NCI-H446 treated with DMSO at 0.1 percent for 48 hours (cell line): ENCODE measurements at regions not wholly inside any gene's neighbourhood (a gene's known extent, or its start where the extent isn't known, plus 50 kb on each side); places are given as distances from the start of the nearest gene placed in this dataset.

ENCODE experiments used
- DNase-seq: peaks from one replicate; lab custom pipeline; 2025; lab: John Stamatoyannopoulos, UW

DNA sequence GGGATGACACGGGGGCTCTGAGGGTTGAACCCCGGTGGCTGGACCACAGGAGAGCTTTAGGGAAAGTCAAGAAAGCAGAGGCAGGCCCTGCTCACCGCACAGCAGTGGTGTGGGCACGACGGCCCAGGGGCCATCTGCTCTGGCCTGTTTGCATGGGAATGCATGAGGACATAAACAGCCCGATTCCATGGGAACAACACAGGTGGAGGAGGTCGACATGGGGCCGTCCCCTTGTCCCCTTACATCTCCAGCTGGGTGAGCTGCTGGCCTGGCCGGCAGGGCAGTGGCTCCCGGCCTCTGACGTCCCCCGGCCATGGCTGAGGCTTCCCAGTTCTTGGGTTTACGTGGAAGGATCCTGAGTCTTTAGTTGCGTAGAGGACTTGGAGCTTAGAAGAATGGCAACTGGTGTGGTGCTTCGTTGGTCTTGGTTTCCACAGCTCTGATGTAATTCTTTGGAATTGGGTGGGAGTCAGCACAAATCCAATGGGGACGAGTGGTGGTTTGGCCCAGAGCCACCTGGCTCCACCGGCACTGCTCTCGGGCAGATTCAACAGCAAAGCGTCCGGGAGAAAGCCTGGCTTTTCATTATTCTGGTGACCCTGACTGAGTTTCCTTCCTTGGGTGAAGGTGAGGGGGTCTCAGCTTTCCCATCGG is 98.3 kb upstream of the HDAC4 start:
- no peak for DNase-seq

DNA sequence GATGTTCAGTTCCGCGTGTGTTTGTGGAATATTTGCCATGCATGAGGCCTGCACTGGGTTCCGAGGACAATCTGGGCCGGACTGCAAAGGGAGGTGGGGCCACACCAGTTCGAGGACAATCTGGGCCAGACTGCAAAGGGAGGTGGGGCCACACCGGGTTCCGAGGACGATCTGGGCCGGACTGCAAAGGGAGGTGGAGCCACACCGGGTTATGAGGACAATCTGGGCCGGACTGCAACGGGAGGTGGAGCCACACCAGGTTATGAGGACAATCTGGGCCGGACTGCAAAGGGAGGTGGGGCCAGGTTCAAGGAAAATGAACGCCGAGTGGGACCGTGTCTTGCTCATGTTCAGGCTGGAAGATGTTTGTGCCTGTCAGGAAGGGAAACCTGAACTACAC is 97.8 kb upstream of the HDAC4 start:
- DNase-seq, result no peak

DNA sequence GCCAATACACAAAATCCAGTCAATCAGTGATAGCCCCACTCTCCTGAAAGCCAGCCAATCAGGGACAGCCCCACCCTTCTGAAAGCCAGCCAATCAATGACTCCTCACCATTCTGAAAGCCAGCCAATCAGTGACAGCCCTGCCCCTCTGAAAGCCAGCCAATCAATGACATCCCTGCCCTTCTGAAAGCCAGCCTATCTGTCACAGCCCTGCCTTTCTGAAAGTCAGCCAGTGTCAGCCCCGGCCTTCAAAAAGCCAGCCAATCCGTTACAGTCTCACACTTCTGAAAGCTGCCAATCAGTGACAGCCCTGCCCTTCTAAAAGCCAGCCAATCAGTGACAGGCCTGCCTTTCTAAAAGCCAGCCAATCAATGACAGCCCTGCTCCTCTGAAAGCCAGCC is 95.9 kb upstream of the HDAC4 start:
- DNase-seq, result no peak

DNA sequence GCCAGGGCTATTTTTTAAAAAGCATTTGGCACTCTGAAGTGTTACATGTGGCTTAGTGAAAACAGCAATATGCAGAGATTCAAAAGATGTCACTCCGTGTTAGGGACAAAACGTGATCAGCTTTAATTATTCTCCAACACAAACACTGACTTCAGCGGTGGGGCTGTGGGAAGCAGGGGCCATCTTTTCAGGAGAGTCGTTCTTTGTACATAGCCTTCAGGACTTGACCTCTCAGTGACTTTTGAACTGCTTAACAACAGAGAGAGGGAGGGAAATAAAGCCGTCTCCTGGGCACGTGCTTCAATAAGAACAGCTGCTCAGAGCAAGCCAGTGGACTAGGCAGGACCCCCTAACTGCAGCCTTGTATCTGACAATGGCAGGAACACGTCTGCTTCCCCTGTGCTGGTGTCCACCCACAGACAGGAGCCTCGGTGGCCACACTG is 95.0 kb upstream of the HDAC4 start:
- DNase-seq, result no peak

DNA sequence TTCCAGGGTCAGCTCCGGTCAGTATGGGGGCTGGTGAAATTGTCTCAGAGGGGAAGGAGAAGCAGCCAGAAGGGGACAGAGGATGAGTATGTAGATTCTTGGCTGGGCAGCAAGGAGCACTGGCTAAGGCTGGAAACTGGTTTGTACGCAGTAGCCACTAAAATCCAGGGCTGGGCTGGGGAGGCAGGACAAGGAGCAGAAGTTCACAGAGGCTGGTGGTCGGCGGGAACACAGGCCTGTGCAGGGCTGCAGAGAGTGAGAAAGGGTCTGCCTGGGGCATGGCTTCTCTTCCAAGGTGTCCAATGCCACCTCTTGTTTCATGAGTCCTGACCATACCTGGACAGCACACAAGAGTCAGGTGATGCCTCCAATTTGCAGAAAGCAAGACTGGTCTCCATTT is 94.4 kb upstream of the HDAC4 start:
- DNase-seq, result no peak

DNA sequence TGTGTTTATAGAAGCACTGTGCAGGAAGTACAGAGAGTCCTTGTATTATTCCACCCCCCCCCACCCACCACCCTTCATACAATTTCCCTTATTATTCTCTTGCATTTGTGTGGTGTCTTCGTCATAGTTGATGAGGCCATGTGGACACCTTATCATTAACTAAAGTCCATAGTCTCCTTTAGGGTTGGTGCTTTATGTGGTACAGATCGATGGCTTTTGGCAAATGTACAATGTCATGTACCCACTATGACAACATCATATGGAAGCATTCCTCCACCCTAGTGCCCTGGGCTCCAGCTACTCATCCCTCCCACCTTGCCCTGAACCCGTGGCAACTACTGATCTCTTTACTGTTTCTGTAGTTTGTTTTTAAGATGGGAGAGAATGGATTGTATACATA is 93.8 kb upstream of the HDAC4 start:
- no peak for DNase-seq

DNA sequence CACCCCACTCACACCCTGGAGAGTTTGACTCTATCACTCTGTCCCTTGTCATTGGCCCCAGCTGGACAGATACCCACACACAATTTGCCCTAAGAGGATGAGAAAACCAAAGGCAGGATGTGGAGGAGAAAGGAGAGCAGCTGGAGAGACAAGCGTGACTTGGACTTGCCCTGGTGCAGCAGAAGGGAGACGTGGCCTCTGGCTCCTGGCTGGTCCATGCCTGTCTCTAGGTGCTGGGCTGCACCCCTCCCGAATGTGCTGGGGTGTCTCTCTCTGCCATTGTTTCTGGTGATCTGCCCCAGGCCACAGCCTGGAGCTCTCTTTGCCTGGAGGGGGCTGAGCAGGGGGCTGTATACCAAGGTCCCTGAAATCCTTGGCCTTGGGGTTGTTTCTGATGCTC is 88.7 kb upstream of the HDAC4 start:
- DNase-seq, result no peak

DNA sequence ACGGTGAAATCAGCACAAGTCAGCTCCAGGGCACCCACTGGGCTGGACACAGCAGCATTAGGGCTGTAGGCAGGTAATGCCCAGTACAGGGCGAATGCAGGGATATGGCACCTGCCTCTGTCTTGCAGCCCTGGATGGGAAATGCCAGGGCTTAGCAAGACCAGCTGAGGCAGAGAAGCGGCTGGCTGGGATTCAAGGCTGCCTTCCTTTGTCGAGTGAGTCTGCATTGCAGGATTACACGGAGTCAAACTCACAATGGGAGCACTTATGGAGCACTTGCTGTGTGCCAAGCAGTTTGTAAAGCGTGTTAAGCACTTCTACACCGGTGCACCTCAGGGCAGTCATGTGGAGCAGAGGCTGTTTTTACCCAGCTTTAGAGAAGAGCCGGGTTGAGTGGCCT is 87.3 kb upstream of the HDAC4 start:
- DNase-seq, result no peak

DNA sequence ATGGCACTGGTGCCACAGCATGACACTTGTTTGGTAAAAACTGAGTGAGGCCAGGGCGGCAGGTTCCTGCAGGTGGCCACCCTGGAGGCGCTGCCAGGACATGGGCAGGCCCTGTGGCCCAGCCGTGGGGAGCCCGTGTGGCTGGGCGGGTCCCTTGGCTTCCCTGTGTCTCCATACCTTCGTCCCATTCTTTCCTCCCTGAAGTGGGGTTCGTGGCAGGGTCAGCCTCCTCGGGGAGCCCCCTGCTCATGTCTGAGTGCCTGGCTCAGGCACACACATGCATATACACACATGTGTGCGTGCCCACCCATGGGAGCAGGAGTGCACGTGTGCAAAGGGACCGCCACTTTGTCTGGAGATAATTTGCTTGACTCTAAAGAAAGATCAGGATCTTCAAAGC is 86.5 kb upstream of the HDAC4 start:
- no peak for DNase-seq

DNA sequence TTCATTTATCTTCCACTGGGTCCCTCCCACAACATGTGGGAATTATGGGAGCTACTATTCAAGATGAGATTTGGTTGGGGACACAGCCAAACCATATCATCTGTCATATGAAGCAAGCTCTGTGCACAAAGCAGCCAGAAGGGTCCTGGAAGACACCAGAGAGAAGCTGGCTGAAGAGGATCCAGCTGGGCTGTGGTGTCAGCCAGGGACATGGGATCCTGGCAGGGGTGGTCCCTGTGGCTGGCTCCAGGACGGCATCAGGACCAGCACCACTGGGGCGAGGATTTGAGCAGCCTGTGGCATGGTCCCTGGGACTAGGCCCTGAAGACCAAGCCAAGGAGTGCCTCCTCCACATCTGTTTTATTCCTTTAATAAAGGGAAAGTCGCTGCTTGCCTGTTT is 84.8 kb upstream of the HDAC4 start:
- DNase-seq, result no peak

DNA sequence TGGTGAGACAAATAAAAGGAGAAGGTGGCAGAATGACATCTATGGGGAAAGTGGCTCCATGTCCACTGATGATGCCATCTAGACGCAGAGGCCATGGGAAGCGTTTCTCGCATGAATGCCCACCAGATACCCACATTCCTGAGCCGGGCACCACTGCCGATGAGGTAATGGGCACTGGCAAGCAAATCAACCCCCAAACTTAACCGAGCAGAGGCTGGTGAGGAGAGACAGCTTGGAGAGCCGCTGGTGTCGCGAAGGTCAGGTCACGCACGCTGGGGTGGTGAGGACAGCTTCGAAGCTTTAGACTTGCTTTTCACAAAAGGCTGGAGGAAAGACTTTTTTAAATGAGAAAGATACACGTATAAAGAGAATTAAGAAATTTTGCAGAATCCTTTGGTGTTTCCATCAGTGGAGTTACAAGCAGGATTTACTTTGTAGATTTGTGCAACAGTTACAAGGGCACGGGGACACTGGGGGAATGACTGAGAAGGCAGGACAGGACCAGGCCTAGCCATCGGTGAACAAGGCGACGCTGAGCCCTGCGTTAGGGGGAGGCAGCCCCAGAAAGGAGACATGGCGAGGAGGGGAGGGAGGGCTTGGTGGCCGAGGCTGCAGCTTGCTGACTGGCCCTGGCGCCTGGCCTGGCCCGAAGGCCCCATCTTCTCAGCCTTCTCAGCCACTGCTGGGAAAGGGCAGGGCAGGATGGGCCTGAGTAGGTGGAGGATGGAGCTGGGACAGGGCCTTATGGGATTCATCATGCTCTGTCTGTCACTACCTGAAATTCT is 83.9 kb upstream of the HDAC4 start:
- no peak for DNase-seq

DNA sequence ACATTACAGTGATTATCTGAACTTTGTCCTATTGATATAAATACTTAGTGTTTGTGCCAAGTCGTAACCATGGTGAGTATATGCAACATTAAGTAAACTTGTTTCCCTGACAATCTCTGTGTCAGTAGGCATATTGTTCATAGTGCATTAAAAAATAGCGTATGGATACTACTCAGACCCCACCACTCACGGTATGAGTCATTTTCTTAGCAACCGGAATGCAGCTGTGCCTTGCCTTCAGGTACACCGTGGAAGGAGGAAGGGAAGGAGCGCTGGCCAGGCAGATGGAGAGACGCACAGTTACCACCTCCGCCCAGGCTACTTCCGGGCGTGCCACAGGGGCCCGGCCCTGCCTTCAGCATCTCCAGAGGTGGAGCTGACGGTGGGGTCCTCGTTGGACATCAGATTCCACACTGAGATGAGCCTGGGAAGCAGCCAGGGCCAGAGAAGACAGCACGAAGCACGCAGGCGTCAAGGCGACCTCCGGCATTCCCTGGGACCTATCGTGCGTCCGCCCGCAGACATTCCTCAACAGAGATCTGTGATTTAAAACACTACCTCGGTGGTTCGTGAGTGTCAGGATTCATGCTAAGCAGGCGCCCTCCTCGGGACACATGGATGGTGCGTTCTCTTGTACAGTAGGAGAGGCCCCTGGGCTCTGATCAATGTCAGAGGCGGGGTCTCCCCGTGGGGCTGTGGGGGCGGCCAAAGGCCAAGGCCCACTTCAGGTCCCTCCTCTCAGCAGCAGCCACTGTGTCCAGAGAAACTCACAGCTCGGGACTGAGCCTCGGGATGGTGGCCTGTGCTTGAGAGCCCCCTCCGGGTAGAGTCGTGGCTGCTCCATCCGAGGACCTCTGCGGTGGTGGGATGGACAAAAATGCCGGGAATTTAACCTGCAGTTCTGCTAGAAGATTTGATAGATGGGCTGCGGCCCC is 82.2 kb upstream of the HDAC4 start:
- DNase-seq, result no peak

DNA sequence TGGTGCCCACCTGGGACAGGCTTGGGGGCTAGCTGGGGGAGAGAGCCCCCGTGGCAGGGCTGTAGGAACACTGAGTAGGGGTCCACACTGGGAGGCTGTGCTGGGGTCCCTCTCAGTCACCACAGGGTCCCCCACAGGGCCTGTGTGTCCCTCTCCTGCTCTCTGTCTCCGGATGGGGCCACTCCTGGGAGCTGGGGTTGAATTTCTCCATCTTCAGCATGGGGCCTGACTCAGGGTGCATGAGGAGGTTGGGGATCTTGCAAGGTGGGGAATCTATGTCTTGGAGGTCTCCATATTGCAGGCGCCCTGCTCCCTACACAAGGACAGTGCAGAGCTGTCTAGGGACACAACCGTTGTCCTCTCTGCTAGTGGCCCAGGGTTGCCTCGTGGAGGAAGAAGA is 78.7 kb upstream of the HDAC4 start:
- DNase-seq, result no peak

DNA sequence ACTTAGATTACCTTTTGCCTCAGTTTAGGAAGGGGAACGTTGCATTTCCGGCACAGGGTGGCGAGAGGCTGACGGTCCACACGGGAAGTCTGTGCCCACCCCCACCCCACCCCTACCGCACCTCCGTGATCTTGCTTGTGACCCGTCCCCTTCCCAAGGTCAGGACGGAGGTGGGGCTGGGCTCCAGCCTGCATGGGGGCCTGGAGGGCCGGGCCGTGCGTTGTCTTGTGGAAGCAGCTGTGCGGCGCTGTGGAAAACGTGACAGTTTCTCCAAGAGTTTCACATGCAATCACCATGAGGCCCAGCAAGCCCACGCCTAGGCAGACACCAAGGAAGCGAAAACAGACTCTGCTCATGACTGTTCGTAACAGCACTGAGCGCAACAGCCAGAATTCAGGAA is 76.8 kb upstream of the HDAC4 start:
- no peak for DNase-seq

DNA sequence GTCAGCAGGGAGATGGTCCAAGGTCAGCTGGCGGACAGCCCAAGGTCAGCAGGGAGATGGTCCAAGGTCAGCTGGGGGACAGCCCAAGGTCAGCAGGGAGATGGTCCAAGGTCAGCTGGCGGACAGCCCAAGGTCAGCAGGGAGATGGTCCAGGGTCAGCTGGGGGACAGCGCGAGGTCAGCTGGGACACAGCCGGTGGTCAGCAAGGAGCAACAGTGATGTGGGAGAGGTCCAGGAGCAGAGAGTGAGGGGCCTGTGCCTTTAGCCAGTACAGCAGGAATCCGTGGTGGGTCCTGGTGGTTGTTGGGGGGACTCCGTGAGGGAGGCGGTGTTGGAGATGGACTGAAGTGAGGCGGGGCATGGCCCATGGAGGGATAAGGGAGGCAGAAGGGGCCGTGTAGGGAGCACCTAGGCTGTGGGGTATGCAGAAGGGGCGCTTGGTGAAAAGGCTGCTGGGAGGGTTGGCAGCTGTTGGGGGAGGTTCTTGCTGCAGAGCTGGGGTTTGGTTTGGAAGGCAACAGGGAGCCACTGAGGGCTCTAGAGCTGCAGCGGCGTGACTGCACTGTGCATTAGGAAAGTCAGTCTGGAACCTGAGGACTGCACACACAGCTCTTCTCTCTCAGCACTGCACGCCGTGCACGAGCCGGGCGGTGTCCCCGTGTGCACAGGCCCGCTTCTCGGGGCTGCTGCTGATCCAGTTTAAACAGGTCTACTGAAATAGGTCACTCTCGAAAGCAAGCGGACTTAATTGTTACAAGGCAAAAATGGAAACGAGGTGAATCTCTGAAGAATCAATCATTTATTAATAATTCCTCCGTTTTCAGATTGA is 76.2 kb upstream of the HDAC4 start:
- DNase-seq, result no peak

DNA sequence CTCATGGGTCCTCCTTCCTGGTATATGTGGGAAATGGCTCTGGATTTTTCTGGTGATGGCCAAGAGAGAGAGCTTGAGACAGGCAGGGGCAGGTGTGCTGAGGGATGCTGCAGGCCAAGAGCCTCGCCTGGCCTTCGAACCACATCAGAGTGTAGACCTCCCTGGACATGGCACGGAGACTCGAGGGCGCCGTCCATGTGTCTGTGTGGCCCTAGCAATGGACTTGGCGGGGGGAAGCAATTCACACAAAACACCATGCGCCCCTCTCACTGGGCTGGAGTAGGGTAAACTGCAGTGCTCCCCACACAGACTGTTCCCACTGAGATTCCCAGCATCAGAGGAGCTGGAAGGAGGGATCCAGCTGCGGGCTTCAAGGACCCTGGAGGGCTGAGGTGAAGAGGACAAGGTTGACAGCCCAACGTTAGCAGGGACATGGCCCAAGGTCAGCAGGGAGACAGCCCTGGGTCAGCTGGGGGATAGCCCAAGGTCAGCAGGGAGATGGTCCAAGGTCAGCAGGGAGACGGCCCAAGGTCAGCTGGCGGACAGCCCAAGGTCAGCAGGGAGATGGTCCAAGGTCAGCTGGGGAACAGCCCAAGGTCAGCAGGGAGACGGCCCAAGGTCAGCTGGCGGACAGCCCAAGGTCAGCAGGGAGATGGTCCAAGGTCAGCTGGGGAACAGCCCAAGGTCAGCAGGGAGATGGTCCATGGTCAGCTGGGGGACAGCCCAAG is 75.4 kb upstream of the HDAC4 start:
- no peak for DNase-seq

DNA sequence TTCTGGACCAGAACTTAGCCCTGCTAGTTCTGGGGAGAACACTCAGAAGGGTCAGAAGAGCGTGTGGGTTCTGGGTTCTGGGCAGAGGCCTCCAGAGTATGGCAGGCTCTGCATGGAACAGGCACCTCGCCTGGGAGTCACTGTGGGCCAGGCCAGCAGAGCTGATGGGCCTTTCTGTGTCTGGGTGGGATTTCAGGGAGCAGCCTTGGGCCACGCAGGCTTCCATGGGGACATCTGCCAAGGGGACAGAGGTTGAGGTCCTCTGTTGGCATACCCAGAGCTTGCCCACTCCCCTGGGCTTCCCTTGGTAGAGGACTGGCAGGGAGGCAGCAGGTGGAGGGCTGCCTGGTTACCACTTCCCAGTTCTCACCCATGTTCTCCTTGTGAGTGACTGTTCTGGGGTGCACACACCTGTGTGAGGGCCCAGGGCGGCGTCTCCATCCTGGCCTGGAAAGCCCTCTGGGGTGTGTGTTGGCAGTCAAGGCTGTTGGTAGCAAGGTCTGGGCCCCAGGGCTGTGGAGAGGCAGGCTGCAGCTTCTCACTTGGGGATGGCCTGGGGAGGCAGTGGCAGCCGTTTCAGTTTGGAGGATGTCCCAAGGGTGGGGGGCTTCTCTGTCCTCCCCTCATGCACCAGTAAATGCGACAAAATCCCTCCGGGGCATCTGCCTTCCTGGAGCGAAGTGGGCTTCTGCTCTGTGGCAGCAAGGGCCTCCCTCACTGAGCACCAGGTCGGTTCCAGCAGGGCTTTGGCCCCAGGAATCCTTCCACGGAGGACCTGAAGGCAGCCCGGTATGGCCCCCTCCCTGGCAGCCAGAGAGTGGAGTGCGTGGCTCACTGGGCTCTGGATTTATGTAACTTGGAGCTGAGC is 74.6 kb upstream of the HDAC4 start:
- DNase-seq, result no peak

DNA sequence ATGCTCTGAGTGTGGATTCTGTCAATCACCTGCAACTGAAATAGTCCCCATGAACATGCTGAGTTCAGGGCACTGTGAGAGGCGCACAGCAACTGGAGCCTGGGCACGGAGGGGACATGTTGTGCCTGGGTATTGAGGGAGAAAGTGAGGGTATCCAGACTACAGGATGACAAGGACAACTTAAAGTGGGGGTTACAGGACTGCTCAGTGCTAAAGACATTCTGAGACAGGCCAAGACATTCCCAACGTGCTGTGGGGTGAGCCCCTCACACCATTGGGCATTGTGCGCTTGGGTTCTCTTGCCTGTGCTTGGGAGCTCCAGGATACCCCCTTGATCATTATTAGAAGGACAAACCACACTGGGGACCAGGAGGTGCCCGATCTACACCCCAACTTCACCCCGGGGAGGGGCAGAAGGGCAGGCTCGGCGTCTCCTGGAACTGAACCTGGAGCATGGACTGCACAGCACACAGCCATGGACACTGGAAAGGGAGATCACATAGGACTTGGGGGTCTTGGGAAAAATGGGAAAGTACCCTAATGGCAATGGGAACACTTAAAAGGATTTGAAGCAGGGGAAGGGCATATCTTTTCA is 72.5 kb upstream of the HDAC4 start:
- DNase-seq, result no peak

DNA sequence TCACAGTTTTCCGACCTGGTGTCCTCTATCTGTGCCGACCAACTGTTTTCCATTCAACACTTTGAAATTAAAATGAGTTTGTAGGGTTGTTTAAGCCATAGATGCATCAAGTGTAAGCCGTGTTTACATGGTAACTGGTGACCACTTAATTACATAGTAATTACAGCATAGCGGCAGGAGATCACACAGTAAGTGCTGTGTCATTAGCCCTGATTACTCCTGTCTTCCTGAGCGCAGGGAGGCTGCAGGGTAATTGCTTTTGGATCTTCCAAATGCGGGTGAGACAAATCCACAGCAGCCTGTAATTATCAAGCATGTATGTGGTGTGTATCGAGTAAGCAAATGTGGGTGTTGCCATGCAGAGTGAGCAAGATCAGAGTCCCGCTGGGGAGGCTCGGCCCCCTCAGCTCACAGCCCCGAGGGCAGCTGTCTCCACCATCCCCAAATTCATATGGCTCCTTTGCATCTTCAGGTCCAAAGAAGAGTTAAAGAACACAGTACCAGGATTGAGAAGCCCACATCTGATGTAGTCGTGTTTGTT is 71.5 kb upstream of the HDAC4 start:
- DNase-seq, result no peak
